HG03097 (cell line): ENCODE measurements at regions not wholly inside any gene's neighbourhood (a gene's known extent, or its start where the extent isn't known, plus 50 kb on each side); places are given as distances from the start of the nearest gene placed in this dataset.
A peak's percentile ranks its signal among the peaks of the same experiment; 100 is the strongest.

Experiments used
- ATAC-seq: cut with Tn5 transposase; IDR thresholded peaks from one replicate; pipeline ENCODE4 v1.9.1; 2021; ENCODE audit not compliant: unreplicated experiment, low FRiP score

DNA sequence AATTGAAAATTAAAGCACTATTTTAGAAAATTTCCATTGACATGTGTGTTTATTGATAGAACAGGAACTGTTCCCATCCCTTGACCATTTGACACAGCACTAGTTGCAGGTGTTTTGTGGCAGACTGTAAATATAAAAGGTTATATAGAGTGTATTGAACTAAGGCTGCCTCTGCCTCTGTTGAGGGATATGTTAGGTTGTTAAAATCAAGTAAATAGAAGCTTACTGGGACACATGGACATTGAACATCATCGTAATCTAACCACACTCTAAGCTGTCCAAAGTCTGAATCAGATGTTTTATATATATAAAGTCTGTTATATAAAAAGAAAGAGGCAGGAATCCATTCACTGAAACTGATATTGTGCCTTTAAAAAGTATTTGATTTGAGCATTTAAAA, 308.1 kb upstream of the PKN2 start:
- no peak for ATAC-seq

DNA sequence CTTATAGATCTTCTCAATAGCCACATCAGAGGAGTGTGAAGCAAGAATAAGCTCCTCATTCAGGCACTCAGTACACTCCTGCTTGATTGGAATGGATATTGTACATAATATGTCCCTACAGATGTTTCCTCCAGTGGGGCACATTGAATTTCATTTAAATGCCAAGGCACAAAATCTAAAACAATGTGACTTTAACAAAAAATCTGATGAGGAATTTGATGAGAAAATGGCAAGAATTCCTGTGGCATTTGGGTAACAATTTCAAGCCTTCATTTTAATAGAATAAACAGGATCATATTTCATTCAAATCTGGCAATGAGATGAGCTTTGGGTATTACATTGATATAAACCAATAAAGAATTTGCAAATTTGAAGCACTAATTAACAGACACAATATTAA, 307.7 kb upstream of the PKN2 start:
- ATAC-seq: no peak

DNA sequence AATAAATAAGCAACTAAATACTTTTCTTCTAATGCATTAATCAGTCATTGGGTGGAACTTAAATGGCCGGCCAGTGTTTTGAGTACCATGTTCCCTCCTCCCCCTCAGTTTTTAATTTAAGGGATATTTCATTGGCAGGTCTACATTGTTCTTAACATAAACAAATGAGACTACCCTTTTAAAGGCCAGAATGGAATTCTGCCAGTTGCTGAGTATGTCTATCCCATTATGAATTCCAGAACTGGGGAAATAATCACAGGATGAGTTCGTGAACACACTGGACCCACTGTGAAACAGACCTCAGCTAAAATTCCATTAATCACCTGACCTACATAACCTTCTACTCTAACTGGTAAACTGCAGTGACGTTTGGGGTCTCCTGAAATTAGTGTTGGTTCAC, 305.5 kb upstream of the PKN2 start:
- no peak for ATAC-seq

DNA sequence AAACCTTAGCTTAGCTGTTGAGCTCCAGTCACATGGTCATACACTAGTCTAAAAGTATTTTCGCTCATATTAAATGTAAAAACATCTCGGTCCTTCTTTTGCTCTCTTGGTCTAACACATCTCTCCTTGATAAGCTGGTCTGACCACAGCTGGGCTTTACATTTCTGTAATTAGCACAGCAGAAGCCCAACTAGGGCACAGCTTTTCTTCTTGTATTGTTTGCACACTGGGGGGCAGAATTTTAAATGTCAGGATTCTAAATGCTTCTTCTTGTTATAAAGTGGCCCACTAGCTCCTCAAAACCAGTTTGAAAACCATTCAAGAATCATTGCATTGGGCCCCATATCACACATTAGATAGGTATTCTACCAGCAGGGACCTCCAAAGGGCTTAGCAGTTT, 289.1 kb upstream of the PKN2 start:
- no peak for ATAC-seq

DNA sequence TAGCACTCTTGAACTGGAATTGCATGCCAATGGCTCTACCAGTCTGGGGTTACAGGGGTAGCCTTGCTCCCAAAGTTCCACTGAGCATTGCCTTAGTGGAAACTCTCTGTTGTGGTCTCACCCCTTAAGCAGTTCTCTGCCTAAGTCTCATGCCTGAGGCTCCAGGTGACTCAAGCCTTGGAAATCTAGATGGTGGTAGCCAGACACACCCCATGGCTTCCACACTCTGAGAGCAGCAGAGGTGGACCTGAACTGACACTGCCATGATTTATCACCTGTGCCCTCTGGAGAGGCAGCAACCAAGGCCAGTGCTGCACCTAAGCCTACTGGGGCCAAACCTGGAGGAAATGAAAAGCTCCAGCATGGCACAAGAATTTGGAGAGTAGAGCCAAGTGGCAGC, 285.7 kb upstream of the PKN2 start:
- ATAC-seq: no peak

DNA sequence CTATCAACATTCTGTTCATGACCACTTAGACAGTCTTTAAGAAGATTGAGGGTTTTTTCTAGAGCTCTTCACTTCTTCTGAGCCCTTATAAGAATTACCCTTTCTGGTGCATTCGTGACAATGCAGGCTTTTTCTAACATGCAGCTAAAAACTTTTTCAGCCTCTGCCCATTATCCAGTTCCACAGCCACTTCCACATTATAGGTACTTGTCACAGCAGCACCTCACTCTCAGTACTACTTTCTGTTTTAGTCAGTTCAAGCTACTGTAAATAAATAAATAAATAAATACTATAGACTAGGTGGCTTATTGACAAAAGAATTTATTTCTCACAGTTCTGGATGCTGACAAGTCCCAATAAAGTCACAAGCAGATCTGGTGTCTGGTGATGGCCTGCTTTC, 284.4 kb upstream of the PKN2 start:
- ATAC-seq: peak; percentile 54

DNA sequence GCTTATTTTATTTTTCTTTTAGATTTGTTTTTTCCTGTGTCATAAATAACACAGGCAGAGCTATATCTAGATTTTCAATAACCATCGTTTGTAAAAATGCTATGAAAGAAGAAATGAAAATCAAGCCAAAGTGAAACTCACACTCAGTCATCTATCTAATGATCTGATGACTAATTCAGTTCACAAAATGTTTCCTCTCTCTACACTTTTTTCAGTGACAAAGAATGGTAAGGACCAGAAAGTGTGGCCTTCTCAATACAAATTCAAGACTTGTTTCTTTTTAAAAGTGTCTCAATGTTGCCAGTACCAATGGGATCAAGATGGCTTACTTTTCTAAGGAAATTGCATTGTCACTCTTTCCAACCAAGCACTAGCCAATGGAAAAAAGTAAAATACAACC, 282.8 kb upstream of the PKN2 start:
- peak; percentile 94 for ATAC-seq

DNA sequence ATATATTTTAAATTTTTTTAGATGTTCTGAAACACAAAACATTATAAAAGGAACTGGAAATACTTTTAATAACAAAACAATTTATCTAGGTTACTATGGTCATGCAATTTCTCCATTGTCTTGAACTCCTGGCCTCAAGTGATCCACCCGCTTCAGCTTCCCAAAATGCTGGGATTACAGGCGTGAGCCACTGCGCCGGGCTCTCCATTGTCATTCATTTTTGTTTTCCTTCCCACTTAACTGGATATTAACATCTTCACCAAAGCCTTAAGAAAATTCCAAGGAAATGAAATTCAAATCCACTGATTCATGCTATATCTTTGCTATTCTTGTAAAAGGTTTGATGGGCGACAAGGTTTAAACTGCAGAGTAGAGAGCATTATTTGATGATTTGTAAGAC, 279.5 kb upstream of the PKN2 start:
- ATAC-seq: no peak

DNA sequence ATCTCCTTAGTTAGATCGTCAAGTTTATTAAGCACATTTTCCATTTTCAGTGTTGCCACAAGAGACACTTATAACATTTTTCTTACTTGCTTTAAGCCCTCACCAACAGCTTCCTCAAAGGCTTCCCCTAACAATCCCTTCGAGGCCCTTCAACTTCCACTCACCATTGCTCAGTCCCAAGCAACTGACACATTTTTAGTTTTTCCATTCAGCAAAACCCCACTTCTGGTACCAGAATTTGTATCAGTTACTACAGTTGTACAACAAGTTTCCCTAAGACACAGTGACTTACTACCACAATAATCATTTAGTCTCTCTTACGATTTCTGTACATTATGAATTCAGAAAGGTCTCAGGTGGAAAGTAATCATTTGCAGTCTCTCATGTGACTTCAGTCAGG, 276.8 kb upstream of the PKN2 start:
- ATAC-seq: no peak

GRCh38 chr1:88421997-88422396, 262.1 kb upstream of the PKN2 start:
- no peak for ATAC-seq

GRCh38 chr1:88433556-88433955, 250.5 kb upstream of the PKN2 start:
- ATAC-seq: no peak

DNA sequence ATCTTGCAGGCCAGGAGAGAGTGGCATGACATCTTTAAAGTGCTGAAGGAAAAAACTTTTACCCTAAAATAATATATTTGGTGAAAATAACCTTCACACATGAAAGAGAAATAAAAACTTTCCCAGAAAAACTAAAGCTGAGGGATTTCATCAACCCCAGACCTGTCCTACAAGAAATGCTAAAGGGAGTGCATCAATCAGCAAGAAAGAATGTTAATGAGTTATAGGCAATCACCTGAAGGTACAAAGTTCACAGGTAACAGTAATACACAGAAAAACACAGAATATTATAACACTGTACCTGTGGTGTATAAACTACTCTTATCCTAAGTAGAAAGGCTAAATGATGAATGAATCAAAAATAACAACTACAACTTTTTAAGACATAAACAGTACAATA, 249.2 kb upstream of the PKN2 start:
- ATAC-seq: no peak

DNA sequence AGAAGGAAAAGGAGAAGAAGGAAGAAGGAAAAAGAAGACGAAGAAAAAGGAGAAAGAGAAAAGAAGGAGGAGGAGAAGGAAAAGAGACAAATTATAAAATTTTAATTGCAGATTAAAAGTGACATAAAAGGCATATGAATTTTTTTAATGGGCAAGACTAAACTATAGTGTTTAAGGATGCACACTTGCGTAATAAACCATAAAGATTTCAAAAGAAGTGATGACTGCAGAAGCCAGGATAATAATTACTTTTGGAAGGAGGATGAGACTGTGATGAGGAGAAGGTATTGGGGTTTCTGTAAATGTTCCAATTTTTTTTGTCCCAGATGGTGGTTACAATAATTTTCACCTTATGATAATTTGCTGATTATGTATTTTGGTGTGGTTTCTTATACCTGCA, 243.1 kb upstream of the PKN2 start:
- ATAC-seq: no peak

DNA sequence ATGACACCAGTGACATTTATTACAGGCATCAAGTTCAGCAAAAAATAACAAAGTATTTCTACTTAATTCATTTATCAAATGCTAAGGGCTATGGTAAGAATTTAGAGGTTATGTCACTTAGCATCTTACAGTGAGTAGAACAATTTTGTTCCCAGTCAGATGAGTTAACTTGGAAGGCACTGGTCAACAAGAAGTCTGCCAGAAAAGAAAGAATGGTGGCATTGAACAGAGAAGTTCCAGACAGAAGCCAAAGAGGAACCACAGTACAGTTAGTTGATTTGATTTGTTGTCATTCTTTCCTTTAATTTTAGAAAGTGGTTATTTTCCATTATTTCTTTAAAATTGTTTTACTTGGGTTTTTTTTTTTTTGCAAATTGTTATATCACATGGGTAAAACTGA, 232.2 kb upstream of the PKN2 start:
- ATAC-seq: no peak

GRCh38 chr1:88453295-88453694, 230.8 kb upstream of the PKN2 start:
- no peak for ATAC-seq

DNA sequence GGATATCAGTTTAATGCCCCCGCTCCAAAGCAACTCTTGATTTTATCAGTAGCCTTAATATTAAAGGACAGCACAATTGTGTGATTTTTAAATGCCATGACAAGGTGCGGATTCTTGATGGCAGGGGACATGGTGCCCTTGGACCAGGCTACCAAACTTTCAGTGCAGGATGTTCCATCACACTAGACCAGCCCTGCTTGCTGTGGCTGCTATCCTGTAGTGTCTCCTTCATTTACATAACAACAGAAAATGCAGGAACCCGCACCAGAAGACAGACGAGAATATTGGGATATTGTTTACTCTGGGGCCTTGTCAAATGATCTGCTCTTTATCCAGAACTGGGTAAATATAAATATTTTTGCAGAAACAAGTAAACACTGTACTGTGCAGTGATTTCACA, 229.3 kb upstream of the PKN2 start:
- ATAC-seq: no peak

DNA sequence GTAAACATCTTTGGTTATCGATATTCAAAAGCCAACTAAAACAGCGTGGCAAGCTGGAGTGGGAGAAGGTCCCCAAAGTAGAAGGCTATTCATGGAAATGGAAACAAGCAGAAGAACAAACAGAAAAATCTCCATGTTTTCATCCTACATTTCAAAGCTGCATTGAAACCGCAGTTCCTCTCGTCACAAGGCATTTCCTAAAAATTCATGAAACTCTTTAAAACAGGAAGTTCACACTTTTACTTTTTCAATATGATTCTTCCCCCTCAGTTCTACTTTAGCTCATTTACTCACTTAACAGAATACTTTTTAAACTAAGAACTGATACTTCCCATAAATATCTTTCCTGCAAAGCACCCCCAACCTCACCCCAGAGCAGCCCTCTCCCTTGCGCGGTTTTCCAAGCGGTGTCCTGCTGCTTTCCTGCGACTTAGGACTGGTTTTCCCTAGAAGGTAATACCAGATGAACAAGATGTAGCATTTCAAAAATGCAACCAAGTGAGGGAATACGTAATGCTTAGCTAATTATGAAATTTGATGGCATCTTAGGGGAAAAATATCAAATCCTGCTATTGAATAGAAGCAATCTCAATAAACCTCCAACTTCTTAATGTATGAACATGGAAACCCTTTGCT, 228.3 kb upstream of the PKN2 start:
- no peak for ATAC-seq

DNA sequence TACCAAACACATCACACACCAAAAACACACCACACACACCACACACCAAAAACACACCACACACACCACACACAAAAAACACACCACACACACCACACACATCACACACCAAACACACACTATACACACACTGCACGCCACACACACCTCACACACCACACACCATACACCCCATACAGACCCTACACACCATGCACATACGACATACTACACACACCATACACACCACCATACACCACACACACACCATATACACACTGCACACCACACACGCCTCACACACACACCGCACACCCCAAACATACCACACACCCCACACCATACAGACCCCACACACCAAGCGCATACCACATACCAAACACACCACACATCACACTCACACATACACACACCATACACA, 226.9 kb upstream of the PKN2 start:
- no peak for ATAC-seq

- ATAC-seq: no peak
These were observed 223.1 kb upstream of the PKN2 start for GRCh38 chr1:88461007-88461406.

DNA sequence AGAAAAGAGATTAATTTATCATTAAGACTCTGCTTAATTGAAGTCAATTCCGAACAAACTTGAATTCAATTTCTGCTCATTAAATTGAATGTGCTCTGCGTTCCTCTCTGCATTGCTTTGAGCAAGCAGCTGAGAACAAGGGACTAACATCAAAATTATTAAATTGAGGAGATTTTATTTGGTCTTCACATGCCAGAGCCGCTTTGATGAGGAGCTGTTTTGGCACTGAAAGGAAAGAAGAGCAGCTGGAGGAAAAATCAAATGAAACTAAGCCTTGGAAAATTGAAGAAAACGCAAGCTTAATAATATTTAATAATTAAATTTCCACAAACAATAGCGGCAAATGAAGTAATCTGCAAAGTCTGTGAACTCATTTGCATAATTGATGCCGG, 222.0 kb upstream of the PKN2 start:
- no peak for ATAC-seq

- ATAC-seq: no peak
These were observed 221.4 kb upstream of the PKN2 start for GRCh38 chr1:88462488-88463261.

GRCh38 chr1:88463401-88463985, 220.6 kb upstream of the PKN2 start:
- ATAC-seq: no peak
